ENCODE measurements at regions not wholly inside any gene's neighbourhood (a gene's known extent, or its start where the extent isn't known, plus 50 kb on each side); places are given as distances from the start of the nearest gene placed in this dataset.

DNA sequence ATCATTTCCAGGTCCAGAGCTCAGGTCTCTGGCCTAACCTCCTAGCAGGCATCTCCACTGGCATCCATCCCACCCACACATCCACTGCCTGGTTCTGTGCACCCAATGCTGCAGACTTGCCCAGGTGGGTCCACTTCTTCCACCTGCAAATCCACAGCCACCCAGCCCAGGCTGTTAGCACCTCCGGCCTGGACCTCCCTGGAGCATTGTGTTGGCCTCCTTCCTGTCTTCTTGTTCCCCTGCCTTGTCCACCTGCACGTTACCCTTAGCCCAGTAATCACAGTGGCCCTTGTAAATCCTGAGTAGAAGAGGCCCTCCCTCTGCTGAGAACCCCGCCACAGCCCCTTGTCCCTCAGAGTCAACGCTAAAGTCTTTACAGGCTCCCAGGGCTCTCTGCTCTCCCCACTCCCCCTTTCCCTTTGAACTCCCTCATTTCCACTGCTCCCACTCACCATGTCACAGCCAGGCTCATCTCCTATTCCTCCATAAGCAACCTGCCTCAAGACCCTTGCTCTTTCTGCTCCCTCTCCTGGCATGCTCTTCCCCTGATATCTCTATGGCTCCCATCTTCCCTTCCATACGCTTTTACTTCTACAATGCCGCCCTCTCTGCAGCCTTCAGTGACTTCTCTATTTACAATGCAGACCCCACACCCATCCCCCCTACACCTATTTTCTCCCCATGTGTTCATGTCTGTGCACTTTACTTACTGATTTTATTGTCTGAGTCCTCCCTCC, 288.8 kb downstream of the FOXL1 start:
- no peak for TF ChIP-seq CTCF (IDR thresholded peaks at IDR 0.05)
- TF ChIP-seq POLR2A (IDR thresholded peaks at IDR 0.05): no peak

All from heart left ventricle (tissue), 13 donors.